ENCODE measurements at regions not wholly inside any gene's neighbourhood (a gene's known extent, or its start where the extent isn't known, plus 50 kb on each side); places are given as distances from the start of the nearest gene placed in this dataset.
"Not testable (repeated sequence)": the region's sequence is repeated elsewhere in the genome, so short reads cannot be mapped to it uniquely, and the experiment has no call there.

GRCh38 chr17:34045990-34046389, 209.1 kb upstream of the CCL2 start:
- DNase-seq: no peak

DNA sequence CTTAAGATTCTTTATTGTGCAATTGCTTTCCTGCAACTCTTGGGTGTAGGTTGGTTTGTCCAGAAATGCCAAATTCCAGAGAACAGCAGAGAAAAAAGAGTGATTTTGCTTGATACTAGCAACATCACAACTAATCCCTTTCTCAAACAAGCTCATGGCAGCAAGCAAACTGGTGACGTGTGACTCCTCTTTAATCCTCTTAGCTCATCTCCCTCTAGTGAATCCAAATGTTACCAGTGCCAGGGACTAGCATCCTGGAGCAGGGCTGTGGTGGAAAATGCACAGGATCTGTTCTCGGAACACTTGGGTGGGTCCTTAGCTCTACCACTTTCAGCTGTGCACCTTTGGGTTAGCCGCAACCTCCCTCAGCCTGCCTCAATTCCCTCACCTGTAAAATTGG, 204.0 kb upstream of the CCL2 start:
- DNase-seq: no peak

- DNase-seq: no peak
Observed at GRCh38 chr17:34054495-34054894, 200.6 kb upstream of the CCL2 start.

GRCh38 chr17:34055606-34056005, 199.5 kb upstream of the CCL2 start:
- DNase-seq: no peak

DNA sequence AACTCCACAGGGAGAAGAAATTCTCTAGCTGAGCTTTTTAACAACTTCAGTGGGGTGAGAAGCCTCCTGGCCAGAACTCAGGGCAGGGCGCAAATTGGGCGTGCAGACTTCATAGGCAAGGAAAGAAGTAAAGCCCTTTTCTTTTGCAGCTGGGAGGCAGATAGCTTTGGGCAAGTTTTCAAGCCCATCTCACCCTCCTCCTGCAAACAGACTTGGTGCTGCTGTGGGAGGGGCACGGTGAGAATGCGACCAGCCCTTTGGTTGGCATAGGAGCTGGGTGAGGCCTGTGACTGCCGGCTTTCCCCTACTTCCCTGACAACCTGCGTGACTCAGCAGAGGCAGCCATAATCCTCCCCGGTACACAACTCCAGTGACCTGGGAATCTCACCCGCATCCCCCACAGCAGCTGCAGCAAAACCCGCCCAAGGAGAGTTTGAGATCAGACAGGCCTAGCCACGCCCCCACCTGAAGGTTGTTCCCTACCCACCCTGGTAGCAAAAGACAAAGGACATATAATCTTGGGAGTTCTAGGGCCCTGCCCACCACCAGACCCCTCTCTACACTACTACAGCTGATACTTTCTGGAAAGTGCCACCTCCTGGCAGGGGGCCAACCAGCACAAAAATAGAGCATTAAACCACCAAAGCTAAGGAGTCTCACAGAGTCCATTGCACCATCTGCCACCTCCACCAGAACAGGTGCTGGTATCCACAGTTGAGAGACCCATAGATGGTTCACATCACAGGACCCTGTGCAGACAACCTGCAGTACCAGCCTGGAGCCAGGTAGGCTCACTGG, 195.5 kb upstream of the CCL2 start:
- no peak for DNase-seq

DNA sequence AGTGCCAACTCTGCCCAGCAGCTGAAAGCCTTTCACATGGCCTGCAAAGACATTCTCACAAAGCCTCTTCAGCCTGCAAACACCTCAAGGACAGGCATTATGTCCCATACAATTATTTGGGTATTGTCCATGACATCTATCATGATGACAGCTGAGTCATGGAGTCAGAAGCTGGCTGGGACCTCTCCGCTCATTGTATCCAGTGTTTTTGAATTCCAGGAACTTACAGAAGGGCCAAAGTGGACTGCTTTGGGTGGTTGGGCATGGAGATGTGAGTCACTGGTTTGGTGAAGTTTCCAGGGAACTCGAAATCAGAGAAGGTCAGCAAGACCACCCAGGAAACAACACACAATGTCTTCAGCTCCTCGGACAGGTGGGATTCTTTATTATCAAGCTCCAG, 188.6 kb upstream of the CCL2 start:
- peak; percentile 45 for DNase-seq

DNA sequence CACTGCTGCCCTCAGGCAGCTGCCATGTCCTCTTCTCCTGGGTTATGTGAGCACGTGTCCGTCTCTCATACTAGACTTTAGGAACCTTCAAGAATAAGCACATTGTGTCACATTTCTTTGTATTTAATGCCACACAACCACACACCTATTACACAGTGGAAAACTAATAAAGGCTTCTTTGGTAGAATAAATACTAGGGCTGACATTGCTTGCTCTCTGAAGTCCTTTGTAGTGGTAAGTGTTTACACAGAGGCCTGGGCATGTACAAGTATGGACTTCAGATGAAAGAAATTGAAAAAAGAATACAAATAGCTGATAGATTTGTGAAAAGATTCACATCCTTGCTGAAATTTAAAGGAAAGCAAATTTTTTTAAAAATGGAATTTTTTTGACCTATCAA, 188.1 kb upstream of the CCL2 start:
- DNase-seq: no peak

GRCh38 chr17:34068571-34068970, 186.5 kb upstream of the CCL2 start:
- DNase-seq: peak; percentile 52

- peak; percentile 31 for DNase-seq
Observed at GRCh38 chr17:34070712-34071111, 184.4 kb upstream of the CCL2 start.

GRCh38 chr17:34071886-34072420, 183.1 kb upstream of the CCL2 start:
- DNase-seq: peak; percentile 27

DNA sequence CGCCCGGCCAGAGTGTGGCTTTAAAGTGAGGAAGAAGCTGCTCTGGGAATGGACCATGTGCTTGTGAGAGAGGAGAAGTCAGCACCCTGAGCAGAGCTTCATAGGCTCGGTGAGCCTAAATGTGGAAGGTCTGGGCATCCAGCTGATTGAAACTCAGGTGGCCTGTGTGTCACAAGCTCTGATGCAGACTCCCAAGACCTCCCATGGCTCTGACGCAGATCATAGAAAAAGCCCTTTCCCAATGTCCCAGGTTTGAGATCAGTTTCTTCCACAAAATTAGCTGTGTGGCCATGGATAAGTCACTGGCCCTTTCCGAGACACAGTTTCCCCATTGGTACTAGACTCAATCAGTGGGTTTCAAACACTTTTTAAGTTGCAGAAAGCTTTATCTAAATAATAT, 180.0 kb upstream of the CCL2 start:
- DNase-seq: peak; percentile 32

GRCh38 chr17:34076743-34077631, 178.1 kb upstream of the CCL2 start:
- DNase-seq: peak; percentile 46

- no peak for DNase-seq
Observed at GRCh38 chr17:34081269-34081668, 173.8 kb upstream of the CCL2 start.

DNA sequence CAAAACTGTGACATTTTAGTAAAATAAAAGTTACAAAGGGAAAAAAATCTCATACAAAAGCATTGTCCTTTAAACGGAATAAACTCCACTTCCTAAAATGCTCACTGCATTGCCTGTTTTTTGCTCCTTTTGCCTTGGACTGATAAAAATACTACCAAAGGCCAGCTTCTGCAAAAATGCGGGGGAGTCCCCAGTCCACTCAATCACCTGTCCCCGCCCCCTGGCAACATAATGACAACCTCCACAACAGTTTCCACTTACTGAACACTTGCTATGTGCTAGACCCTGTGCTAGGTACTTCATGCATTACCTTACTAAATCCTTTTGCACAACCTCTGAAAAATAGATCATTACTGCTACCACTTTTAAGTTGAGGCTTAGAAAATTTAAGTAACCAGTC, 172.7 kb upstream of the CCL2 start:
- no peak for DNase-seq

DNA sequence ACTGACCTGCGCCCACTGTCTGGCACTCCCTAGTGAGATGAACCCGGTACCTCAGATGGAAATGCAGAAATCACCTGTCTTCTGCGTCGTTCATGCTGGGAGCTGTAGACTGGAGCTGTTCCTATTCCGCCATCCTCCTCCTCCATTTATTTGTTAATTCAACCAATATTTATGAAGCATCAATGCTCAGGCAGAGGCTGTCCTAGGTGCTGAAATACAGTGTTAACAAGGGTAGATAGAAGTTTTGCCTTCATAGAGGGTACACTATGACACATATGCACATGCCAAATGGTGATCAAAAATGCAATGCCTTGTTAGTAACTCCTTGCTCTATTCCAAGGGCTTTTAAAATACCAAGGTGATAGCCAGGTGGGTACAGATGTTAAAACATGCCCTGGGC, 166.0 kb upstream of the CCL2 start:
- not testable (repeated sequence) for DNase-seq

DNA sequence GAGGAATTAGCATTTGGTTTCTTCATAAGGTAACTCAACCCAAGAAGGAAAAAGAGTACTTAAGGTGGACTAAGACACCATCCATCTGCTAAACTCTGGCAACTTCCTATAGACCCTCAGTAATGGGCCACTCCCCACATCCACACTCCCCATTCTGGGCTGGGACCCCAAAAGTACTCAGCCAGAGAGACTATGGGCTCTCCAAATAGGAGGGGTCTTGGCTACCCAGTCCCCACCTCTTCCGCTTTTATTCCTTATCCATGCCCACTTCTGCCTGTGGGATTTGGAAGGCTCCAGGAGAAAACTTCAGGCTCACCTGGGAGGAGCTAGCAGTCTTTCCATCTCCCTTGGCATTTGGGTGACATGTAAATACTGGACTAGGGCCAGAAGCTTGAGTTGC, 164.5 kb upstream of the CCL2 start:
- no peak for DNase-seq

- peak; percentile 44 for DNase-seq
Observed at GRCh38 chr17:34091975-34092374, 163.1 kb upstream of the CCL2 start.

DNA sequence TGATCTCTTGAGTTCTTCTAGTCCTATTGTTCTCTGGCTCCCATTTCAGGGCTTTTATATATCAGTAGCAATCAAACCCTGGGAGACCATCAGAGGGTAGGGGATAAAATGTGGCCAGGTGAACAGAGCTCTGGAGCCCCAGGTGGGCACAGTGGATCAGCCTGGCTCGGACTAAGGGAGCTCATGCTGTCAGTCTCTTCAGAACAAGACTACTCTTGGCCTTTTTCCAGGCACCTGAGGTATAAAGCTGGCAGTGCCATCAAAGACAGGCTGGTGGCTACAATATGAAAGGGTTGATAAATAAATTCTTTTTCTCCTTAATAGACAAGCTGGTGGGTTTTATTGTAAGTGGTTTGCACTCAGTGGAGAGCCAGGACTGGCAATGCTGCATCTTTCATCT, 160.0 kb upstream of the CCL2 start:
- no peak for DNase-seq

GRCh38 chr17:34098699-34099098, 156.4 kb upstream of the CCL2 start:
- DNase-seq: peak; percentile 41

DNA sequence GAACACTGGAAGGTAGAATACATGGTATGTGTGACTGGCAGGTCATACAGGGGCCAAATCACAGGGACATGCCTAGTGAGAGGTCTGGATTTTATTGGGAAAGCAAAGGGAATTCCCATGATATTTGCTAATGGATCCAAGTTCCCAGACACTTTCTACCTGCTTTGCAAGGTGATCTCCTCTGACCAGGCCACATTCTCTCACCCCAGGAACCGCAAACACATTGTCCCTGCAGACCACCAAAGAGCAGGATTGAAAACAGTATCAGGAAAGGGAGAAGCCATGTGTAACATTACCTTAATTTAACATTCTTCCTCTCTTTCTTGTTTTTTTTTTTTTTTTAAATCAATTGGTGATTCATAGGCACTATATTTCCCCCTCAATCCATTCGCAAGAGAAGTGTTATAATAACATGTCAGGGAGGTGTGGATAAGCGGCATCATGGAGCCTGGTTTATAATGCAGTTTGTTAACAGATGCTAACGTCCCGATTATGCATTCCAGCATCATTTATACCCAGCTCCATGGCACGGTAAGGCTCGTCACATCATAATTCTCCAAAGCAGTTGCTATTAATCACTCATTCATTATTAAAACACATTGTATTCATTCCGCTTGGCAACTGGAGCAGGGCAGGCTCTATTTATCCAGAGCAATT, 155.1 kb upstream of the CCL2 start:
- peak; percentile 38 for DNase-seq

- DNase-seq: peak; percentile 18
Observed at GRCh38 chr17:34107019-34107418, 148.1 kb upstream of the CCL2 start.

DNA sequence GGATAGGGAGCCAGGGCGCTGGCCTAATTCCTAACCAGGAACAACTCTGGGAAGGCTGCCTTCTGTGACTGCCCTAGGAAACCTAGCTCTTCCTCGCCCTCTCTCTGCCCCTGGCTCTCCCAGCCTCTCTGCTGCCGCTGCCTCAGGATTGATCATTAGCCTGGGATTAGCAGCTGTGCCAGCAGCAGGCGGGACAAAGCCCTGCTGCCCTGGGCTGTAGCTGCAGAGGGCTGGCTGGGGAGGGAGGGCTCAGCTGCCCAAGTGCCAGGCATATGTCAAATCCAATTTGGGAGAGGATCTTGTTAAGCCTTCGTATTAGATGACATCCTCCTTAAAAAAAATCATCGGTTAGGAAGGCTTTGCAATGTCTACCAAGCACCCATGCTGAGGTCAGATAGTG, 144.8 kb upstream of the CCL2 start:
- peak; percentile 61 for DNase-seq

DNA sequence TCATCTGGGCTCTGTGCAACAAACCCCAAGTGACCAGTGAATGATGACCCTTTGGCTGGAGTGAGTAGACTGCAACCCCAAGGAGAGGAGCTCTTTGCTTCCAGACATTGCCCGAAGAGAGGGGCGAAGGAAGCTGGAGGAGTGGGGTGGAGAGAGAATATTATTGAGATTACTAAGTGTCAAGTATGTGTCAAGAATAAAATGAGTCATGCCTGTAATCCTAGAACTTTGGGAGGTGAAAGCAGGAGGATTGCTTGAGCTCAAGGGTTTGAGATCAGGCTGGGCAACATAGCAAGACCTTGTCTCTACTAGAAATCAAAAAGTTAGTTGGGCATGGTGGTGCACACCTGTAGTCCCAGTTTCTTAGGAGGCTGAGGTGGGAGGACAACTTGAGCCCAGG, 142.0 kb upstream of the CCL2 start:
- DNase-seq: peak; percentile 32
